ENCODE measurements at regions not wholly inside any gene's neighbourhood (a gene's known extent, or its start where the extent isn't known, plus 50 kb on each side); places are given as distances from the start of the nearest gene placed in this dataset.
"Not testable (repeated sequence)": the region's sequence is repeated elsewhere in the genome, so short reads cannot be mapped to it uniquely, and the experiment has no call there.

- no peak for DNase-seq (ENCODE audit: low read depth)
Measured at GRCh38 chr22:48635816-48636215, 1191.9 kb downstream of the BRD1 start.

DNA sequence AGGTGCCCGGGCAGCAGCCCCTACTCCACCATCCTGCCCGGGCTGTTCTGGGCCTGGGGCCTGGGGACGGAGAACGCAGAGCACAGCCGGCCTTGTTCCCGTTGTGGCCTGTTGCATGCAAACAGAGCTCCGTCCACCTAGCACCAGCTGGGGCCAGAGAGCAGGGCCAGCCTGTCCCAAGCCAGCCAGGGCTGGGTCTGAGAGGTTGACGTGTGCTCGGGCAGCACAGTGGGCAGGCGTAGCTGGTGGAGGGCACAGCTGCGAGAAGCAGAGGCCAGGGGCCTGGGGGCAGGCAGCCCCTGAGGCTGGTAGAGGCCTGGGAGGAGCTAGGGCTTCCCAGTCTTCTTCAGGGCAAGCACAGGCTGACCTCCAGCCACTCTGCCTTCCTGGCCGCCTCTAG, 1192.6 kb downstream of the BRD1 start:
- DNase-seq (ENCODE audit: low read depth): no peak

DNA sequence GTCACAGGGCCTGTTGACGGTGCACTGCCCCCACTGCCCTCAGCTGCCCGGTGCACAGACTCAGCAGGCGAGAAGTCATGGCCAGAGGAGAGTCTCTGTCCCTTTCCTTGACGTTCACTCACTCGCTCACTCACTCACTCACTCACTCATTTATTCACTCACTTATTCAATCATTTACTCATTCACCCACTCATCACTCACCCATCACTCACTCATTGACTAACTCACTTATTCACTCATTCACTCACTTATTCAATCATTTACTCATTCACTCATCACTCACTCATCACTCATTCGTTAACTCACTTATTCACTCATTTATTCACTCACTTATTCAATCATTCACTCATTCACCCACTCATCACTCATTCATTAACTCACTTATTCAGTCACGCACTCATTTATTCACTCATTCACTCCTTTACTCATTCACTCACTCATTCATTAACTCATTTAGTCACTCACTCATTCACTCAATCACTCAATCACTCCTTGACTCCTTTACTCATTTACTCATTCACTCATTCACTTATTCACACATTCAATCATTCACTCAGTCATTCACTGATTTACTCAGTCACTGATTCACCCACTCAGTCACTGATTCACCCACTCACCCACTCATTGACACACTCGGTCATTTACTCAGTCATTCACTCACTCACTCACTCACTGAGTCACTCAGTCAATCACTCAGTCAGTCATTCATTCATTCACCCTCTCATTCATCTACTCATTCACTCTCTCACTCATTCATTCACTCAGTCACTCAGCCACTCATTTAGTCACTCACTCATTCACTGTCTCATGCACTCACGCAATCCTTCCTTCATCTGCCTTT, 1193.5 kb downstream of the BRD1 start:
- DNase-seq (ENCODE audit: low read depth): no peak

- no peak for DNase-seq (ENCODE audit: low read depth)
Measured at GRCh38 chr22:48632646-48633246, 1194.9 kb downstream of the BRD1 start.

DNA sequence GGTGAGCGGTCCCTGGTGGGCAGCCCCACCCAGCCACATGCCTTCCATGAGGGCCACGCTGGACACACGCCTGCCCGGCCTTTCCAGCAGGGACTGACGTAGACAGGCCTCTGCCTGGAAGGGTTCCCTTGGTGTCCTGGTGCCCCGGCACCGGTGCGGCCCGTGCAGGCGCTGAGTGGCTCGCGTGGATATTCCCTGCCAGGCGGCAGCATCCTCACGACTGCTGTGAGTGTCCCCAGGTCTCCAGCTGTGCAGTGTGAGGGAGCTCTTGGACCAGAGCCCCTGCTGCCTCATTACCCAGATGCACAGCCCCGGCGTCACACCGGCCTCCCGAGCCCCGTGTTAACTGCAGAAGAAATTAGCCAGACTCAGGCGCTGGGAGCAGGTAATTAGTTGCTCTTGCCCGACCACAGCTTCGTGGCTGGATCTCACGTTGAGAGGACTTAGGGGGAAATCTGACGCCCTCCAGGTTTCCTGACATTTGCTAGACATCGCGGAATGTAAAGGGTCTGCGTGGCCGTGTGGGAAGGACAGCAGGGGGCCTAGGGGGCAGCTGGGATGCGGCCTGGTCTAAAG, 1196.3 kb downstream of the BRD1 start:
- no peak for DNase-seq (ENCODE audit: low read depth)

- DNase-seq (ENCODE audit: low read depth): no peak
Measured at GRCh38 chr22:48630848-48631247, 1196.8 kb downstream of the BRD1 start.

DNA sequence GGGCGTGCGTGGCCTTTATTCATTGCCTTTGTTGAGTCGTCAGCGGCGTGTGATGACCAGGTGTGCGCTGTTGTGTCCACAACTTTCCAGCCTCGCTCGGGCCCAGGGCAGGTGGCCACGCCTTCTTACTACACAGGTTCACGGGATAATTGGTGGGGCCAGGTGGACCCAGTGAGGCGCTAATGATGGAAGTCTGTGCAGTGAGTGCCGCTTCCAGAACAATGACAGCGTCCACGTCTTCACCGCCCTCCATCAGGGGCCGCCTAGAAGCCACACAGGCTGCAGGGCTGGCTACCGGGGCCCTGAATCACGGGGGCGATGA, 1197.3 kb downstream of the BRD1 start:
- DNase-seq (ENCODE audit: low read depth): no peak

DNA sequence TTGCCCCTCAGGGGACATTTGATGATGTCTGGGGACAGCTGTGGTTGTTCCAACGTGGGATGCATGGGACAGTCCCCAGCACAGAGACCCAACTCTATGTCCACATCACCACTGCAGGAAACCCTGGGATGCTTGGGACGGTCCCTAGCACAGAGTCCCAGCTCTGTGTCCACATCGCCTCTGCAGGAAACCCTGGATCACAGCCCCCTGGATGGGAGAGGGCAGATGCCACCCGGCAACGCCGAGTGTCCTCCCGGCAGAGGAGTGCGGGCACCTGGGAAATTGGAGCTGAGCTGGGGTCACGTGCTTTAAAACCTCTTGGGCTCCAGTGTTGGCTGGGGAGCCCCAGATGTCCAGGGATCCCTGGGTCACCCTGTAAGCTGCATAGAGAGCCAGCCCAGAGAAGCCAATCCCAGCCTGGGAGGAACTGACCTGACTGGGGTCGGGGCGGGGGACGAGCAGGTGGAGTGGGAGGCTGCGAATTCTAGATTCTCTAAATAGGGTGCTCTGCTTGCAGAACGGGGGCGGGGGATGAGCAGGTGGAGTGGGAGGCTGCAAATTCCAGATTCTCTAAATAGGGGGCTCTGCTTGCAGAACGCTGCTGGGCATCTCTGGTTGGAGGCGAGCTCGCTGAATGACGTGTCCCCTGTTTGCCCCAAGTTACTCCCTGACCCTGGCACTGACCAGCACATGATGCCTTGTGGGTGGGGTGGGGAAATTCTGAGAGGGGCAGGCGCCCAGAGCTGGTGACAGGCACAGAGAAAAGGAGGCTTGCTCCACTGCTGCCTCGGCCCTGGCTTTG, 1197.8 kb downstream of the BRD1 start:
- no peak for DNase-seq (ENCODE audit: low read depth)

DNA sequence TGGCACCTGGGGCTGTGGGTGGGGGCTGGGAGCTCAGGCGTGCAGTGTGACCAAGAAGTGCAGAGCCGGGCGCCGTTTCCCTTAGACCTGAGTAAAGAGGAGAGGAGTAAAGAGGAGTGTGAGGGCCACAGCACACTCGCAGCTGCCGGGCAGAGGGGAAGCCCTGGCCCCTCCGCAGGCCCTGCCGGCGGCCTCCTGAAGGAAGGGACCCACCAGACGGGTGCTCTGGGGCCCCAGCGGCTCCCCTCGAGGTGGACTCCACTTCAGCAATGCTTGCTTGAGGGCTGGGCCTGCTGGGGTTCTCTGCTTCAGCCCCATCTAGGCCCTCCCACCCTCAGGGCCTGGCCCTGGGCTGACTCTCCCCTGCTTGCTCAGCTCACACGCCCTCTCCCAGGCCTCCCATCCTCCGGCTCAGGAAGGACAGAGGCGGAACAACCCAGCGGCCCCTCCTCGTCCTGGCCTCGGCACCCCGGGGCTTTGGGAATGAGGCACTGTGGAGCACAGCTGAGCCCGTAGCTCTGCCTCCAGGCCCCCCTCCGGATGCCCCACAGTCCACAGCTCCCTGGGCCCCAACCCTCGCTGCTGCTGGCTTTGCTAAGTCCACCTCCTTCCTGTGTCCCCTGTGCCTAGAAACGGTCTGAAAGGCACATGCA, 1198.7 kb downstream of the BRD1 start:
- DNase-seq (ENCODE audit: low read depth): no peak

- DNase-seq (ENCODE audit: low read depth): no peak
Measured at GRCh38 chr22:48627966-48628365, 1199.7 kb downstream of the BRD1 start.

DNA sequence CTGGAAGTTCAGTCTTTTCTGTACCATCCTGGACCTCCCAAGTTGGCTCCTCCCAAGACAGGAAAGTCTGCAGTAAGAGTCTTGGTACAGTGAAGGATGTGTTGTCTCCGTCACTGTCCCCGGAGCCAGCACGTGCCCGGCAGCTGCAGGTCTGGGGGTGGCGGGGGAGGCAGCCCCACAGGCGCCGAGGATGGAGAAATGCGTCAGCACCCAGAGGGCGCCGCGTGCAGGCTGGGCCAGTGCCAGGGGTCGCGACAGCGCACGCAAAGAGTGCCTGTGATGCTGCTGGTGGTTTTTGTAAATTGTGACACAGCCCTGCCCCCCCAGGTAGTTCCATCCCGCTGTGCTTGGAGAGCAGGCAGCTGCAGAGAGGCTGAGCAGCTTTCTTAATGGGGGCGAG, 1200.5 kb downstream of the BRD1 start:
- no peak for DNase-seq (ENCODE audit: low read depth)

GRCh38 chr22:48624401-48624800, 1203.3 kb downstream of the BRD1 start:
- DNase-seq (ENCODE audit: low read depth): no peak

GRCh38 chr22:48622891-48623545, 1204.7 kb downstream of the BRD1 start:
- DNase-seq (ENCODE audit: low read depth): no peak

GRCh38 chr22:48621085-48621484, 1206.6 kb downstream of the BRD1 start:
- DNase-seq (ENCODE audit: low read depth): no peak

GRCh38 chr22:48620460-48620859, 1207.2 kb downstream of the BRD1 start:
- not testable (repeated sequence) for DNase-seq (ENCODE audit: low read depth)

DNA sequence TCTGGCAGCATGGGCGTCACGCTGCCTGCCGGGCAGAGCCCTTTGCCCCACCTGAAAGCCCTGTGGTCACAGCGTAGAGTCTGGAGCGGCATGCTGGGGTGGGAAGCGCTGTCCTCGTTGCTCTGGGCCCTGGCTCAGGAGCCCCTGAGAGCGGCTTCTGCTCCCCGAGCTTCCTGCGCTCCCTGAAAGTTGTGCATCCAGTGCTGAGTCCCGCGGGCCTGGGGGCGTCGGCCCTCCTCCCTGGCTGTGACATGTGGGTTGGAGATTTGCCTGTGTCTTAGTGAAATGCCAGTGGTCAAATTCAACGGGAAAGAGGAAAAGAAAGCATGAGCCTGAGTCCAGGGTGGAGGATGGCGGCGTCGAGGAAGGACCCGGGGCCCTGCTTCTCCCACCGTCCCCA, 1208.0 kb downstream of the BRD1 start:
- no peak for DNase-seq (ENCODE audit: low read depth)

DNA sequence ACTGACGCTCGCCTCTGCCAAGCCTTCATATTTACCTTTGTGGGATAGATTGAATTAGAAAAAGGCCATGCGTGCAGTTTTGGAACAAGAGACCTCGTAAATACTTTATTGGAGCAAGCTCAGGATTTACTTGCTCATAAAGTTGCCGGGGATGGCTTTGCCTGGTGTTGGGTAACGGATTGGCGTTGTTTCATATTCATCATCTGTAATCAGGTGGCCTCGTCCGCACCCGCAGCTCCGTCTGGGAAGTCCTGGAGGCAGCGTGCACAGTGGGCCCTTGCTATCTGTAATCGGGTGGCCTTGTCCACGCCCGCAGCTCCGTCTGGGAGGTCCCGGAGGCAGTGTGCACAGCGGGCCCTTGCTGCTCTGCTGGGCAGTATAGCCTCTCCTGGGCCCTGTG, 1209.3 kb downstream of the BRD1 start:
- no peak for DNase-seq (ENCODE audit: low read depth)

GRCh38 chr22:48616656-48617055, 1211.0 kb downstream of the BRD1 start:
- no peak for DNase-seq (ENCODE audit: low read depth)

DNA sequence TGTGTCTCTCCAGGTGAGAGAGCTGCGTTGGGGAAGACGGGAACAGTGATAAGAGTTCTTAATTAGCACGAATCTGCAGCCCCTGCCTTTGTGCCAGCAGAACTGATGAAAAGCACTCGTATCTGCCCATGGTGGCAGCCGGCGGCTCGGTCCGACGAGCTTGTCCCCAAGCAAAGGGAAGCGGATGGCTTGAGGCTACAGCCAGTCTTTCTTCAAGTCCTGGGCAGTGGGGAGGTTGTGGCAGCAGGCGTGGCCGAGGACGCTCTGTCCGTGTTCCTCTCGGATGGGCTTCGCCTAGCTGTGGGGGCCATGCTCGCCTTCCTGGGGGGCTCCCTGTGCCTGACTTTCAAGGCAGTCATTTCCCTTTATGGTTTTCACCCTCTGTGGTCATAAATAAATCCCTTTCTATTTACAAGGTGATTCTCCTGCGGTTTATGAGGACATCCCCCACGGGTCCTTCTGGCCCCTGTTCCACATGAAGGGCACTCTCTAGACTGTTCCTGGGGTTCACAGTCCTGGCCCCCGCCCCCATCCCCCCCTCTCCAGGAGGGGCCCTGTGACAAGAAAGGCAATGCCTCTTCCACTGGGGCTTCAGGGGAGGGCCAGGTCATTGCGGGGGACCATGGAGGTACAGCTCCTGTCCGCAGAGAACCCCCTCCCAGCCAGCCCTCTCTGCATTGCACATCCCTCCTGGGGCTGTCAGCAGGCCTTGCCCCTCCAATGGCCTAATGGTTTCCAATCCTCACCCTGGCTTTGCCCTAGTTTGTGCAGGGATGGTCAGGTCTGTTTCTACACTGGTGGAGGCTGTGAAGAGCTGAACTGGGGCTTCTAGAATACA, 1212.3 kb downstream of the BRD1 start:
- DNase-seq (ENCODE audit: low read depth): no peak

GRCh38 chr22:48613566-48614200, 1214.0 kb downstream of the BRD1 start:
- DNase-seq (ENCODE audit: low read depth): no peak

Measured in stimulated activated CD8-positive, alpha-beta memory T cell treated with anti-CD3 and anti-CD28 coated beads, Interleukin-12 subunit alpha, Interleukin-12 subunit beta, amount 100 ng/mL, for 1 hour (primary cell).